GM18870 (cell line): ENCODE measurements at regions not wholly inside any gene's neighbourhood (a gene's known extent, or its start where the extent isn't known, plus 50 kb on each side); places are given as distances from the start of the nearest gene placed in this dataset.
"Not testable (repeated sequence)": the region's sequence is repeated elsewhere in the genome, so short reads cannot be mapped to it uniquely, and the experiment has no call there.

ENCODE experiments used
- ATAC-seq: cut with Tn5 transposase; IDR thresholded peaks from one replicate; pipeline ENCODE4 v1.9.1; 2021; ENCODE audit warnings: moderate library complexity; ENCODE audit not compliant: unreplicated experiment

DNA sequence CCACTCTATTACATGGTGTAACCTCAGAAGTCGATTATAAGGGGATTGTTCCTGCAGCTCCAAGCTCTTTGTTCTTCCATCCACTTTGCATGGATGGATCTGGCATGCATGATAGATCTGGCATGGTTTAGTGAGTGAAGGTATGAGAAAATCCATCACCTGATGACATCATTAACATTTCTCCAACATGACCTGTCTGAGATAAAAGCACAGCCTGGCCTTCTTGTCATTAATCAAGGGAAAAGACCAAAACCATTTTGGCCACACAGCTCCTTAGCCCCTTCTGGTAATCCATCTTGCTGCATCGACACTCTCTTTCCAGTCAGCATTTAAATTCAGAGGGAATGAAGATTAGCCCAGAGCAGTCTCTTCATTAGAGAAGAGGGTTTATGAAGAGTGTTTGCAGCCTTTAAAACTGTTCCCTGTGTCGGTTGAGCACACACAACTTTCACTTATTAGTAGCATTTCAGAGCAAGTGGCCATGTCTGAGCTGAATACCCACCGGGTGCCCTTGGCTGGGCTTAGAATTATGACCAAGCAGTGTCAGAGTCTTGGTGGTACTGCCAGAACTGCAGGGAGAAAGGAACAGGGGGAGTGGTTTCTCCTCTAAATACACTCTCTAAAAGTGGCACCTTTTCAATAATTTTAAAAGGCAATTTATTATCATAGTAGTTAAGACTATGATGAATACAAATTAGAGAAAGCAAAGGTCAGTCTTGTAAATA, 246.0 kb downstream of the HAPSTR1 start:
- ATAC-seq, result no peak

DNA sequence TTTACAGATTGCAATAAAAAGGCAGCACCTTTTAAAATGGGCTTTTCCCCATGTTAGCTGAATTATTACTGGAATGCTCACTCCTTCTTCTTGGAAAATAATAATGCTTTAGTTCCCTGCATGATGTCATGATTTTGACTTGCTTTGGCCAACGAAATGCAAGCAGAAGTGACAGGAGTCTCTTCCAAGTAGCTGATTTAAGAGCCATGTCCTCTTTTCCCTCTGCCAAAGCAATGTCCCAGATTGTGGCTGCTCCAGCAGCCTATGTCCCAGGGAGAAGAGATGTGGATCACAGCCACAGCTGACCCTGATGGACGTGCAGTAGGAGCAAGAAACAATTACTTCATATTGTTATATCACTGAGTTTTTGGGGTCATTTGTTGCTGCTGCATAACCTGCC, 246.6 kb downstream of the HAPSTR1 start:
- ATAC-seq, result no peak

DNA sequence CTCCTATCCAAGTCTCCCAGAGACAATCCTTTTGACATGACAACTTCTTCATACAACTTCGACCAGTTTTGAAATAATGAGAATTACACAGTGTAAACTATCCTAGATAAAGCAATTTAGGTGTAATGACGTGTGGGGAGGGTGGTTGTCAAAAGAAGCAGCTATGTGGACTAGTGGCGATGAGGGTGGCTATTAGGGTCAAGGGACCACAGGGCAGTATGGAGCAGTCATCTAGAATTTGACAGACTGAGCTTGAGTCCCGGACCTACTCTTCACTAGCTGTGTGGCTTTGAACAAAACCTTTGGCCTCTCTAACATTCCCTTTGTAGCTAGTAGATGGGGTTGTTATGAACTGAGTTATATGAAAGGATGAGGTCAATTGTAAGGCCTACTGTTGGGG, 247.1 kb downstream of the HAPSTR1 start:
- ATAC-seq, result no peak

DNA sequence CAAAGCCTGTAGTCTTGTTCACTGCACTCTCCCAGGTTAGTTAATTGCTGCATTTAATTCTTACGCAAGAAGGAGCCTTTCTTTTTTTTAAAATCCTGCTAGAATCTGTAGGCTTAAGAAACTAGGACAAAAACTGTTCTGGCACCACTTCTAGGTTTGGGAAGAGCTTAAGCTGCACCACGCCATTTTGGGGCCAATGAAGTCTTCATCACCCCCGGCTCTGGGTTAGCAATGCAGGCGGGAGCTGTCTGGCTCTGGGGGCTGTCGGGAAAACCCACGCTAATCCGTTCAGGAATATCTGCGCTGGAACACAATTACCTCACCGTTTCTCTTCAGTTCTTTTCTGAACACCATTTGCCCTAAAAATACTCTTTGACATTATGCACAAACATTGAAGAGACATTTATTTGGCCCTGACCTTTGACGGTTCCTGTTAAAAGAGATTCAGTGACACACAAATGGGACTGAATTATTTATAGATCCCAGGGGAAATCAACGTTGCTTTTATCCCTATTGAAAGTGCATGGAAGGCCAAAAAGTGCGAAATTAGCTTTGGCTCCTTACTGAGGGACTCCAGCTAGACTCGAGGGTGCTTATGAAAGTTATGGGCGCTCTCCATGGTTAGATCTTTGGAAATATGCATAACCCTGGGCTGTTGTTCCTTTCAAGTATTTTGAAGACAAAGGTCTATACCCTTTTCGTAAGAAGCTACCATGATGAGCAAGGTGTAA, 249.2 kb downstream of the HAPSTR1 start:
- ATAC-seq, result no peak

DNA sequence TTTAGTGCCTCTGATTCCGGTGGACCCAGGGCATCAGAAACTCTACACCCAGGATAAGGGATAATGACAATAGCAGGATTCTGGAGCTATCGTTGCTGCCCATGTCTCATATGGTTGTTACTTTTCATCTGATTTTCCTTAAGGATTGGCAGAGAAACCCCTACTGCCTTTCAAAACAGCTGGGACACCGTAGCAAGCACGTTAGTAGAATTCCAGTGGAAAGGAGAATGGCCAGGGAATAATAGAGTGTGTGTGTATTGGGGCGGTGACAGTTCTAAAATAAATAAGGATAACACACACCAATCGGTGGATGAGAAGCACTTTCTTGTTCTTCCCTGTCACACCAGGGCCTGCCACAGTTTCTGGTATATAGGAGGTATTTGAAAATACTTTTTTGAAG, 251.8 kb downstream of the HAPSTR1 start:
- ATAC-seq, result no peak

DNA sequence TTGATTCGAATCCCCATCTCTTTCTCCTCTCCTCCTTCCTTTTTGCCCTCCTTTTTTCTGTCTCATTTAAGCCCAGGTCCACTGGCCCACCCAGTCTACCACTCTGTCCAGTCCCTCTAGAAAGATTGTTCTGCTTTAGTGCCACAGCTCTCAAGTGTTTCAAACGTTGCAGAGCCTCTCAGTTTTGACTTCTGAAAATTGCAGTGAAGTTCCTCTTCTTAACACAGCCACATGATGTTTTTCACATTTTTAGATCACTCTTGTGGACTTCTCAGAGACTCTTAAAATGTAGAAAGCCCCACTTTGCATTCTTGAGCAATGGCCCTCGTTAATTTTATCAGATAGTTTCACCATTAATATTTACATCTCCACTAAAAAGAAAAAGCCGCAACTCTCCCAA, 253.1 kb downstream of the HAPSTR1 start:
- ATAC-seq, result no peak

DNA sequence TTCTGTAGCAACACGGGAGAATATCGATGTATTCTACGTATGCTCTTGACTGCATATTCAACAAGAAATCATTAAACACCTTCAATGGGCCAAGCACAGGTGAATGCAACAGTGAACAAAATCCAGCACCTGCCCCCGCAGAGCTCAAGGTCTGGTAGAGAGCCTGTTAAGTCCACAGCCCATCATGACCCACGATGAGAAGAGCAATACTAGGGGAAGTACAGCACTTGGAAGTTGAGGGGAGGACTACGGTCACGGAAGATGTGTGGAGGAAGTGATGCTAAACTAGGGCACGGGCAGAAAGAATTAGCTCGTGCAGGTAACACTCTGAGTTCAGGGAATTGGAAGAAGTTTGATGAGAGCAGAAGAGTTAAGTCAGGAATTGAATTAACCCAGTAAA, 253.6 kb downstream of the HAPSTR1 start:
- no peak for ATAC-seq

DNA sequence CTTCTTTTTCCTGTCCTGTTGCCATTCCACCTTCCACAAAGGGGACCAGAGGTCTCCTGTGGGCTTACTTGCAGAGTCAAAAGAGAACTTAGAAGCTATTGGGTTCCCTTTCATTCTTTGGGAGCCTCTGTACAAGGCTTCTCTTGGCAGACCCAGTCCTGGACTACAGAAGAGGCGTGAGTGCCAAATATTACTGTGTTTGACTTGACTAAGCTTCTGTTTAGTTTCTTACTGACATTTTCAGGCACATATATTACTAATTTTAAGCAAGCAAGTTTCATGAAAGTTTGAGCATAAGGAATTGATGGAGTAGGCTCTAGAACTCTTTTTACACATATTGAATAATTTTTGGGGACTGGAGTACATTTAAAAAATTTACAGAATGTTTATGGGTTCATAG, 254.4 kb downstream of the HAPSTR1 start:
- no peak for ATAC-seq

DNA sequence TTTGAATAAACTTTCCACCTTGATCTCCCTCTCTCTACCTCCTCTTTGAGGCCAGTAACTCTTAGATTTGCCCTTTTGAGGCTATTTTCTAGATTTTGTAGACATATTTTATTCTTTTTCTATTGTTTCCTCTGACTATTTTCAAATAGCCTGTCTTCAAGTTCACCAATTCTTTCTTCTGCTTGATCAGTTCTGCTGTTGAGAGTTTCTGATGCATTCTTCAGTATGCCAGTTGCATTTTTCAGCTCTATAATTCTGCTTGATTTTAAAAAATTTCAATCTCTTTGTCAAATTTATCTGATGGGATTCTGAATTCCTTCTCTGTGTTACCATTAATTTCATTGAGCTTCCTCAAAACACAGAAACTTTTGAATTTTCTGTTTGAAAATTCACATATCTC, 257.5 kb downstream of the HAPSTR1 start:
- no peak for ATAC-seq

DNA sequence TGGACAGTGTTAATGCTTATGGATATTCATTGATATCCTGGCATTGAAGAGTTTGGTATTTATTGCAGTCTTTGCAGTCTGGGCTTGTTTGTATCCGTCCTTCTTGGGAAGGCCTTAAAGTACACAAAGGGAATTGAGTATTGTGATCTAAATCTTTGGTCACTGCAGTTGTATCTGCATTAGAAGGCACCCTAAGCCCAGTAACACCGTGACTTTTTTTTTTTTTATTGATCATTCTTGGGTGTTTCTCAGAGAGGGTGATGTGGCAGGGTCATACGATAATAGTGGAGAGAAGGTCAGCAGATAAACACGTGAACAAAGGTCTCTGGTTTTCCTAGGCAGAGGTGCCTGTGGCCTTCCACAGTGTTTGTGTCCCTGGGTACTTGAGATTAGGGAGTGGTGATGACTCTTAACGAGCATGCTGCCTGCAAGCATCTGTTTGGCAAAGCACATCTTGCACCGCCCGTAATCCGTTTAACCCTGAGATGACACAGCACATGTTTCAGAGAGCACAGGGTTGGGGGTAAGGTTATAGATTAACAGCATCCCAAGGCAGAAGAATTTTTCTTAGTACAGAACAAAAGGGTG, 258.0 kb downstream of the HAPSTR1 start:
- not testable (repeated sequence) for ATAC-seq

DNA sequence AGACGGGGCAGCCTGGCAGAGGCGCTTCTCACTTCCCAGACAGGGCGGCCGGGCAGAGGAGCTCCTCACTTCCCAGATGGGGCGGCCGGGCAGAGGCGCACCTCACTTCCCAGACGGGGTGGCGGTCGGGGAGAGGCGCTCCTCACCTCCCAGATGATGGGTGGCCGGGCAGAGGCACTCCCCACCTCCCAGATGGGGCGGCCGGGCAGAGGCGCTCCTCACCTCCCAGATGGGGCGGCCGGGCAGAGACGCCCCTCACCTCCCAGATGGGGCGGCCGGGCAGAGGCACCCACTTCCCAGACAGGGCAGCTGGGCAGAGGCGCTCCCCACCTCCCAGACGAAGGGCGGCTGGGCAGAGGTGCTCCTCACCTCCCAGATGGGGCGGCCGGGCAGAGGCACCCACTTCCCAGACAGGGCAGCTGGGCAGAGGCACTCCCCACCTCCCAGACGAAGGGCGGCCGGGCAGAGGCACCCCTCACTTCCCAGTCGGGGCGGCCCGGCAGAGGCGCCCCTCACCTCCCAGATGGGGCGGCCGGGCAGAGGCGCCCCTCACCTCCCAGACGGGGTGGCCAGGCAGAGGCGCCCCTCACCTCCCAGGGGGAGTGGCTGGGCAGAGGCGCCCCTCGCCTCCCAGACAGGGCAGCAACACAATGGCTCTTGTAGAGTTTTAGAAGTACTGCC, 258.8 kb downstream of the HAPSTR1 start:
- ATAC-seq, result not testable (repeated sequence)

DNA sequence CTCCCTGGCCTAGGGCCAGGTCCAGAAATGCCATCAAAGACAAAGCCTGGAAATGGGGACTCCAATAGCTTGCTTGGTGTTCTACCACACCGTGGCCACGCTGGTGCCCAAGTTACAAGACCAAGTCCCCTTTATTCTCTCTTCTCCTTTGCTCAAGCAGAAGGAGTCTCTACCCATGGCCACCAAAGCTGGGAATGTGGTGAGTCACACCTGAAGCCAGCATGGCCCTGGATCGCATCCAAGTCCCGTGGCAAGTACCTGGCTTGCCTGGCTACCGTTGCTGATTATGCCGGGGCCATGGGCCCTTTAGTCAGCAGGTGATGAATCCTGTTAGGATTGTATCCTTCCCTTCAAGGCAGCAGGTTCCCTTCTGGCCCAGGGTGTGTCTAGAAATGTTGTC, 260.0 kb downstream of the HAPSTR1 start:
- no peak for ATAC-seq

DNA sequence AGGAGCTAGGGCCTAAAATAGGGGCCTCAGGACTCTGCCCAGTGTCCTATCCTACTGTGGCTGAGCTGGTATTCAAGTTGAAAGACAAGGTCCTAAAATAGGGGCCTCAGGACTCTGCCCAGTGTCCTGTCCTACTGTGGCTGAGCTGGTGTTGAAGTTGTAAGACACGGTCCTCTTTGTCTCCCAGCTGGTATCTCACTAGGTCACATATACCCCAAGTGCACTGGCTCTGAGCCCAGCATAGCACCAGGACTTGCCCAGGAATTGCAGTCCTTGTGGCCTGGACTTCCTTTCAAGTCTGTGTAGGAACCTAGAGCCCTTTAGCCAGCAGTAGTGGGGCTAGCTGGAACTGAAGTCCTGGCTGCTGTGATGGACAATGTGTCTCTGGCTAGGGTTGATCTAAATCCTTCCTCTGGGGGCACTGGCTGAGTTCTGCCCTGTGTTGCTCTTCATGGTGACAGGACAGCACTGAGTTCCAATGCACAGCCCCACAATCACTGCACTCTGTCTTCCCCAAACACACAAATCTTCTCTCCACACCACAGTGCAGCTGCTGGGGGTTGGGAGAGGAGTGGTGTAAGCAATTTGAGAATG, 260.5 kb downstream of the HAPSTR1 start:
- no peak for ATAC-seq

DNA sequence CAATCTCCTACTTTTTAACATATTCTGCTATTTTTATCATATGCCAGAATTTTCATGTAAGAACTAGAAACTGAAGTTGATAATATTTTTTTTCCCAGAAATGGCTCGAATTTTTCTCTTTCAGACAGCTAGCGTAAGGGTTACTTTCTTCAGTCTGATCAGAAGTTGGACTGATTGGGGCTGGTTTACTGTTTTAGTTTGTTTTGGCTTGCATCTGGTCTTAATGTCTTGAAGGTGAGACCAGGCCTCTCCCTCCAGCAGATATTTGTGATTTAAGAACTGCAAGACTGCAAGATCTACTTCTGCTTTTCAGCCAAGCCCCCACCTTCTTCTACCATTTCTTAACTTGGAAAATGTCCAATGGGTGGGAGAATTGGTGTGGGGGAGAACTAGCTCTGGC, 266.4 kb downstream of the HAPSTR1 start:
- ATAC-seq, result no peak

DNA sequence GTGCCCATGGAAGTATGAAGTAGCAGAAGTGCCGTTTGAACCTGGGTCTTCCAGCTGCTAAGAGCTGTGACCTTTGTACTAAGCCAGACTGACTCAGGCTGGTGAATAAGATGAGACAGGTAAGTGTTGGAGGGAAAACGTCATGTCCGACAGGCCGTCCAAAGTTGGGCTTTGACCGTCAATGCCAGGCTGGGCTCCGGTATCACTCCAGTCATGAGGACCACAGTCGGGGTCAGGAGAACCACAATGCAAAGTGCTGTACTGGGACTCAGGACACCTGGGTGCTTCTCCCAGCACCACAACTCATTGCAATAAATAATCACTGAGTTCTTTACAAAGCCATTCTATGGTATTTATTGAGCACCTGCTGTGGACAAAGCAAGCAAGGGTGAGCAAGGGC, 268.6 kb downstream of the HAPSTR1 start:
- ATAC-seq, result no peak

DNA sequence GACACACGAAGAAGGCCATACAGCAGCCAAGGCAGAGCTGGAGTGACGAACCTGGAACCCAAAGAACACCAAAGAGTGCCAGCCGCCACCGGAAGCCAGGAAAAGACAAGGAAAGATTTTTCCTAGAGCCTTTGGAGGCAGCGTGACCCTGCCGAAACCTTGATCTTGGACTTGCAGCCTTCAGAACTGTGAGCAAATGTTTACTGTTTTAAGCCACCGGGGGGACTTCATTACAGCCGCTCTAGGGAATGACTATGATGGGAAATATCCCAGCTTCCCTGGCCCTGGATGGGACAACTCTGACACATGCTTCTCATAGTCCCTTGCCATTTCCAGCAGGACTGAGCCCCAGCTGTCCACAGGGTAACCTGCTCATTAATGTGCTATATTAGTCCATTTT, 270.6 kb downstream of the HAPSTR1 start:
- ATAC-seq, result no peak

DNA sequence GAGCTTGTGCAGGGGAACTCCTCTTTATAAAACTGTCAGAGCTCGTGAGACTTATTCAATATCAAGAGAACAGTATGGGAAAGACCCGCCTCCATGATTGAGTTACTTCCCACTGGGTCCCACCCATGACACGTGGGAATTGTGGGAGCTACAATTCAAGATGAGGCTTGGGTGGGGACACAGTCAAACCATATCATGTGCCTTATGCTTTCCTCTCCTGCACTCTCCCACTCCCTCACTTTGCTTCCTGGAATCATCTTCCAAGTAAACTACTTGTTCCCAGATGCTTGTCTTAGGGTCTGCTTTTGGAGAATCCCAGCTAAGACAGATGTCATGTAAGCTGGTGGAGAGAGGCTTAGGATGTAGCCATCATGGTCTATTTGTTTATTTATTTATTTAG, 271.2 kb downstream of the HAPSTR1 start:
- ATAC-seq, result no peak

DNA sequence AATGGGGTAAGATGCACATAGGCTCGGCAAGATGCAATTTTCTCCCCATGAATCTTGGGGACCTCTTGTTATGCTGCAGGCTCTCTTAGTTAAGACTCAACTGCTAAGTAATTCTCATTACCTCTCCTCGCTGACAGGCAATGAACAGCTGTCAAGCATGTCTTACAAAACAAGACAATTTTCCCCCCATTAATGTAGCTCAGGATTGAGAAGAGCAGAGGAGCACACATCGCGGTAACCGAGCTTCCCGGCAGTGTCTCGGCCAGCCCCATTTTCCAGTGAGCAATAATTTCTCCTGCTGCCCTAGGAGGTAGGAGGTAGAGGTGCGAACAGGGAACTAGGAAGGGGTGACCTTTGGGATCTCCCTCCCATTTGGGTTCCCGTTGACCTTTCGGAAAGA, 272.1 kb downstream of the HAPSTR1 start:
- ATAC-seq, result no peak

DNA sequence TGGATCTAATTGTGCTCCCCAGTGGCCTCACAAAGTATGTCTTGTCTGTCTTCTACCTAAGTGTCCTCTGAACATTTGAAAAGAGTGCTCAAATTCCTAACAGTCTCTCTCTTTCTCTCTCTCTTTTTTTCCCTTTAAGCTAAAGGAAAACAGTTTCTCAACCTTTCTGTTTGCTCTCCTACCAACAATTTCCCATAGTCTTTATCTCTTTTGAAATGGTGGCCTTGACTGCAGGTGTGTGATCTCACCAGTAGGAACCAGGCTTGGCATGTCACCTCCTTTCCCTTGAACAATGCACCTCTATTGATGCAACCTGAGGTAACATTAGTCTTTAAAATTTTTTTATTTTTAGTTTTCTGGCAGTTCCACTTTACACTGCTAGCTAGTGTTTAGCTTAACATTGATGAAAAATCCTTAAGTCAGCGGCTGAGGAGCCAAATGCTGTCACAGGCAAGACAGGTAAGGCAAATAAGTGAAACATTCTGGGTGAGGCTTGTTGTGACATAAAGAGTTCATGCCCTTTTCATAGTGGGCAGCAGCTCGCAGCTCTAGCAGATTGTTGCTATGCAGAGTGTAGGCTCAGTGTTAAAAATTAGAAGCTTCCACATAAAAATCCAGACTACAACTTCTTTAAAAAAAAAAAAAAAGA, 273.4 kb downstream of the HAPSTR1 start:
- no peak for ATAC-seq

DNA sequence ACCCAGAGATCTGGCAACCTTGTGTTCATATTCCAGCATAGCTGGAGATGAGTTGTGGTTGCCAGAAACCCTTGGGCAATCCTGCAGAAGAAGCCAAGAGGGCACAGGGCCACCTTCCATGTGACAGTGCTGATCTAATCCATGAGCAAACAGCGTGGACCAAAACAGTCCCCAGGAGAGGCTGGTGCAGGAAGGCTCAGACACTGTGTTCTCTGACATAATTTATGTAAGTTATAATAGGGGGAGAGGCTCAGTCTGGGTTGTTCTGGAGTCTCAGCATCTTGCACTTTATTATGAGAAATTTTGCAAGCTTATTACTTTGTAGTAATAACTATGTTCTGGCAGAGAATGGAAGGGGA, 273.9 kb downstream of the HAPSTR1 start:
- ATAC-seq, result no peak
